ENCODE measurements at regions not wholly inside any gene's neighbourhood (a gene's known extent, or its start where the extent isn't known, plus 50 kb on each side); places are given as distances from the start of the nearest gene placed in this dataset.

- TF ChIP-seq CTCF (IDR thresholded peaks at IDR 0.05) (no peak), POLR2A (IDR thresholded peaks at IDR 0.05) (no peak)
Observed at GRCh38 chrX:122092360-122092759, 1045.0 kb downstream of the GLUD2 start.

All from testis (tissue), 2 donors.